Left ventricle myocardium inferior (tissue), 1 donor: ENCODE measurements at regions not wholly inside any gene's neighbourhood (a gene's known extent, or its start where the extent isn't known, plus 50 kb on each side); places are given as distances from the start of the nearest gene placed in this dataset.

Source experiments
- DNase-seq: peaks from one replicate; pipeline ENCODE4 v3.0.0-alpha.2; 2020
- H3K27ac ChIP-seq: fragments of 200-600 bp; replicated peaks from 2 replicates; pipeline ENCODE4 v1.8.0; 2021
- H3K27me3 ChIP-seq: fragments of 200-600 bp; 2 replicates; pipeline ENCODE4 v1.8.0; 2021; ENCODE audit warnings: low read depth
- H3K36me3 ChIP-seq: fragments of 200-600 bp; 2 replicates; pipeline ENCODE4 v1.8.0; 2021
- H3K4me1 ChIP-seq: fragments of 200-600 bp; 2 replicates; pipeline ENCODE4 v1.8.0; 2021
- H3K4me3 ChIP-seq: fragments of 200-600 bp; 2 replicates; pipeline ENCODE4 v1.8.0; 2021; ENCODE audit warnings: mild to moderate bottlenecking, moderate library complexity
- H3K9me3 ChIP-seq: fragments of 200-600 bp; replicated peaks from 2 replicates; pipeline ENCODE4 v1.8.0; 2021
- CTCF ChIP-seq: fragments of 200-600 bp; IDR thresholded peaks from 2 replicates; pipeline ENCODE4 v1.8.0; 2021; ENCODE audit warnings: antibody characterized with exemption, mild to moderate bottlenecking, borderline replicate concordance
- intact Hi-C: fragments of 100-400 bp; cut with micrococcal nuclease; formaldehyde crosslinking; loops from one replicate; pipeline ENCODE4 v1.11.0; 2022
- donor health status: DM: no; HTN: yes; CAD: no; lungs with severe emphysema.

- no peaks in the 10 kb centered on the region for H3K27me3 ChIP-seq
- intact Hi-C loops: no loop called here
- no peak overlapping the region for H3K4me3 ChIP-seq
- H3K27ac ChIP-seq: no peak overlapping the region
- H3K4me1 ChIP-seq: no peaks in the 10 kb centered on the region
- peaks cover 4% of the 10 kb centered on the region for H3K9me3 ChIP-seq
- H3K36me3 ChIP-seq: no peaks in the 10 kb centered on the region
- no peak for DNase-seq
- no peak for TF ChIP-seq CTCF
Measured at GRCh38 chr9:1535051-1535450, 480.1 kb upstream of the SMARCA2 start.

GRCh38 chr9:1535599-1535998 is 479.5 kb upstream of the SMARCA2 start:
- no peak overlapping the region for H3K27ac ChIP-seq
- no peak for TF ChIP-seq CTCF

GRCh38 chr9:1536522-1537170 is 478.5 kb upstream of the SMARCA2 start:
- H3K36me3 ChIP-seq: no peaks in the 10 kb centered on the region
- intact Hi-C loops: no loop called here
- no peaks in the 10 kb centered on the region for H3K27me3 ChIP-seq
- no peak overlapping the region for H3K27ac ChIP-seq
- H3K4me1 ChIP-seq: no peaks in the 10 kb centered on the region
- H3K9me3 ChIP-seq: no peaks in the 10 kb centered on the region
- DNase-seq: no peak
- no peak for TF ChIP-seq CTCF
- no peak overlapping the region for H3K4me3 ChIP-seq

More at GRCh38 chr9:1535599-1535998, 479.5 kb upstream of the SMARCA2 start:
- no peaks in the 10 kb centered on the region for H3K4me1 ChIP-seq
- intact Hi-C loops: no loop called here
- H3K4me3 ChIP-seq: no peak overlapping the region
- H3K36me3 ChIP-seq: no peaks in the 10 kb centered on the region
- H3K27me3 ChIP-seq: no peaks in the 10 kb centered on the region
- H3K9me3 ChIP-seq: no peaks in the 10 kb centered on the region
- no peak for DNase-seq

GRCh38 chr9:1538301-1538700 is 476.8 kb upstream of the SMARCA2 start:
- Histone ChIP-seq H3K27me3 (no peaks in the 10 kb centered on the region), H3K9me3 (no peaks in the 10 kb centered on the region), H3K4me3 (no peak overlapping the region), H3K4me1 (no peaks in the 10 kb centered on the region), H3K27ac (no peak overlapping the region), H3K36me3 (no peaks in the 10 kb centered on the region)
- no peak for TF ChIP-seq CTCF
- intact Hi-C loops: no loop called here
- DNase-seq: no peak

- intact Hi-C loops: no loop called here
- H3K4me1 ChIP-seq: no peaks in the 10 kb centered on the region
- H3K9me3 ChIP-seq: no peaks in the 10 kb centered on the region
- H3K4me3 ChIP-seq: no peak overlapping the region
- H3K27ac ChIP-seq: no peak overlapping the region
- no peaks in the 10 kb centered on the region for H3K27me3 ChIP-seq
- DNase-seq: no peak
- no peak for TF ChIP-seq CTCF
- H3K36me3 ChIP-seq: no peaks in the 10 kb centered on the region
Measured at GRCh38 chr9:1539216-1539615, 475.9 kb upstream of the SMARCA2 start.
